ENCODE measurements at regions not wholly inside any gene's neighbourhood (a gene's known extent, or its start where the extent isn't known, plus 50 kb on each side); places are given as distances from the start of the nearest gene placed in this dataset.

DNA sequence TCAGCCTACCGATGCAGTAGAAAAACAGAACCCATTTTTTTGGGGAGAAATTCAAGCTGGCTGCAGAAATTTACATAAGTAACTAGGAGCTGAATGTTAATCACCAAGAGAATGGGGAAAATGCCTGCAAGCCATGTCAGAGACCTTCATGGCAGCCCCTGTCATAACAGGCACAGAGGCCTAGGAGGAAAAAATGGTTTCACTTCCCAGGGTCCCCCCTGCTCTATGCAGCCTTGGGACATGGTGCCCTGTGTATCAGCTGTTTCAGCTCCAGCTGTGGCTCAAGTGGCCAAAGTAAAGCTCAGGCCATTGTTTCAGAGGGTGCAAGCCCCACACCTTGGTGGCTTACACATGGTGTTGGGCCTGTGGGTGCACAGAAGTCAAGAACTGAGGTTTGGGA, 842.5 kb downstream of the FLRT2 start:
- in situ Hi-C loops (cut with HindIII; ENCODE audit: low pct_unique_long_range_greater_than_20kb, low sequenced_read_pairs), result no loop called here
- POLR2A ChIA-PET, result no interaction called here
- no peak for ATAC-seq

DNA sequence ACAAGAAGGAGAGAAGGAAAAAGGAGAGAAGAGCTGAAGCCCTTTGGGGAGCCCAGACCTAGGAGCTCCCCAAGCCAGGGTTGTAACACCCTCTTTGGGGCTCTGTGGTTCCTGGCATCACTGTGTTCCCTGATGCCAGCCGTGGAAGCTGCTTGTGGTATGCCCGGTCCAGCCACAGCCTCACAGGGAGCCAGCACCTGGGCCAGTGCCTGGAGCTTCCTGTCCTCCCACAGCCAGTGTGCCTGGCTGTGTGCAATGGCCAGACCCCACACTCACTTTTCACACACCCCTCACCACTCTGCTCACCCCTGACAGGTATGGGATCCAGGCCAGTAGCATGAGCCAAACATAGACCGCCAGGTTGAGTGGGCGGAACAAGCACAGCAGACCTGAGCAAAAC, 834.7 kb downstream of the FLRT2 start:
- no peaks in the 10 kb centered on the region for H3K36me3 ChIP-seq (ENCODE audit: control insufficient read depth, insufficient read depth, low read length)
- no peaks in the 10 kb centered on the region for H3K9me3 ChIP-seq (ENCODE audit: control insufficient read depth, insufficient read depth, low read depth, low read length)
- no TSS peak for BruUV-seq (replicated peaks)
- intact Hi-C loops (cut with micrococcal nuclease; ENCODE audit: unreplicated experiment), result no loop called here
- TF ChIP-seq POLR2AphosphoS5 (IDR thresholded peaks at IDR 0.05; ENCODE audit: low read depth, low read length) (no peak), TCF7L2 (IDR thresholded peaks at IDR 0.05; ENCODE audit: low read depth, low read length) (no peak), SIN3A (IDR thresholded peaks at IDR 0.05; ENCODE audit: borderline replicate concordance, insufficient read depth, low read depth, low read length) (no peak)
- TF ChIP-seq, protein P1, sequence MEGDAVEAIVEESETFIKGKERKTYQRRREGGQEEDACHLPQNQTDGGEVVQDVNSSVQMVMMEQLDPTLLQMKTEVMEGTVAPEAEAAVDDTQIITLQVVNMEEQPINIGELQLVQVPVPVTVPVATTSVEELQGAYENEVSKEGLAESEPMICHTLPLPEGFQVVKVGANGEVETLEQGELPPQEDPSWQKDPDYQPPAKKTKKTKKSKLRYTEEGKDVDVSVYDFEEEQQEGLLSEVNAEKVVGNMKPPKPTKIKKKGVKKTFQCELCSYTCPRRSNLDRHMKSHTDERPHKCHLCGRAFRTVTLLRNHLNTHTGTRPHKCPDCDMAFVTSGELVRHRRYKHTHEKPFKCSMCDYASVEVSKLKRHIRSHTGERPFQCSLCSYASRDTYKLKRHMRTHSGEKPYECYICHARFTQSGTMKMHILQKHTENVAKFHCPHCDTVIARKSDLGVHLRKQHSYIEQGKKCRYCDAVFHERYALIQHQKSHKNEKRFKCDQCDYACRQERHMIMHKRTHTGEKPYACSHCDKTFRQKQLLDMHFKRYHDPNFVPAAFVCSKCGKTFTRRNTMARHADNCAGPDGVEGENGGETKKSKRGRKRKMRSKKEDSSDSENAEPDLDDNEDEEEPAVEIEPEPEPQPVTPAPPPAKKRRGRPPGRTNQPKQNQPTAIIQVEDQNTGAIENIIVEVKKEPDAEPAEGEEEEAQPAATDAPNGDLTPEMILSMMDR (IDR thresholded peaks at IDR 0.05), result no peak
- TF ChIP-seq, protein P2, sequence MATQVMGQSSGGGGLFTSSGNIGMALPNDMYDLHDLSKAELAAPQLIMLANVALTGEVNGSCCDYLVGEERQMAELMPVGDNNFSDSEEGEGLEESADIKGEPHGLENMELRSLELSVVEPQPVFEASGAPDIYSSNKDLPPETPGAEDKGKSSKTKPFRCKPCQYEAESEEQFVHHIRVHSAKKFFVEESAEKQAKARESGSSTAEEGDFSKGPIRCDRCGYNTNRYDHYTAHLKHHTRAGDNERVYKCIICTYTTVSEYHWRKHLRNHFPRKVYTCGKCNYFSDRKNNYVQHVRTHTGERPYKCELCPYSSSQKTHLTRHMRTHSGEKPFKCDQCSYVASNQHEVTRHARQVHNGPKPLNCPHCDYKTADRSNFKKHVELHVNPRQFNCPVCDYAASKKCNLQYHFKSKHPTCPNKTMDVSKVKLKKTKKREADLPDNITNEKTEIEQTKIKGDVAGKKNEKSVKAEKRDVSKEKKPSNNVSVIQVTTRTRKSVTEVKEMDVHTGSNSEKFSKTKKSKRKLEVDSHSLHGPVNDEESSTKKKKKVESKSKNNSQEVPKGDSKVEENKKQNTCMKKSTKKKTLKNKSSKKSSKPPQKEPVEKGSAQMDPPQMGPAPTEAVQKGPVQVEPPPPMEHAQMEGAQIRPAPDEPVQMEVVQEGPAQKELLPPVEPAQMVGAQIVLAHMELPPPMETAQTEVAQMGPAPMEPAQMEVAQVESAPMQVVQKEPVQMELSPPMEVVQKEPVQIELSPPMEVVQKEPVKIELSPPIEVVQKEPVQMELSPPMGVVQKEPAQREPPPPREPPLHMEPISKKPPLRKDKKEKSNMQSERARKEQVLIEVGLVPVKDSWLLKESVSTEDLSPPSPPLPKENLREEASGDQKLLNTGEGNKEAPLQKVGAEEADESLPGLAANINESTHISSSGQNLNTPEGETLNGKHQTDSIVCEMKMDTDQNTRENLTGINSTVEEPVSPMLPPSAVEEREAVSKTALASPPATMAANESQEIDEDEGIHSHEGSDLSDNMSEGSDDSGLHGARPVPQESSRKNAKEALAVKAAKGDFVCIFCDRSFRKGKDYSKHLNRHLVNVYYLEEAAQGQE (IDR thresholded peaks at IDR 0.05; ENCODE audit: insufficient read depth in 1 of 2, low read depth in 2 of 2, low read length in 1 of 2), result no peak
- ChIA-PET POLR2A (no interaction called here), CTCF (no interaction called here)
- DNase-seq (ENCODE audit: low read depth, low spot score) (no peak), ATAC-seq (no peak)
- in situ Hi-C loops (cut with HindIII; ENCODE audit: low pct_unique_long_range_greater_than_20kb, low sequenced_read_pairs), result no loop called here
- no peak overlapping the region for H3K27ac ChIP-seq (ENCODE audit: low read length)
- H3K27me3 ChIP-seq (ENCODE audit: control insufficient read depth, insufficient read depth, low read length), result no peaks in the 10 kb centered on the region
- no peak overlapping the region for H3K4me3 ChIP-seq (ENCODE audit: low read depth in 2 of 2, low read length in 2 of 2)
- H3K4me1 ChIP-seq (ENCODE audit: control insufficient read depth, insufficient read depth, low read length), result no peaks in the 10 kb centered on the region

More for the DNA sequence above, 842.5 kb downstream of the FLRT2 start:
- Histone ChIP-seq H3K27ac (ENCODE audit: low read length) (no peak overlapping the region), H3K4me1 (ENCODE audit: control insufficient read depth, insufficient read depth, low read length) (no peaks in the 10 kb centered on the region), H3K9me3 (ENCODE audit: control insufficient read depth, insufficient read depth, low read depth, low read length) (no peaks in the 10 kb centered on the region), H3K27me3 (ENCODE audit: control insufficient read depth, insufficient read depth, low read length) (no peaks in the 10 kb centered on the region), H3K36me3 (ENCODE audit: control insufficient read depth, insufficient read depth, low read length) (no peaks in the 10 kb centered on the region), H3K4me3 (ENCODE audit: low read depth in 2 of 2, low read length in 2 of 2) (no peak overlapping the region)
- DNase-seq (ENCODE audit: low read depth, low spot score), result no peak
- CTCF ChIA-PET, result no interaction called here
- no TSS peak for BruUV-seq (replicated peaks)
- TF ChIP-seq TCF7L2 (IDR thresholded peaks at IDR 0.05; ENCODE audit: low read depth, low read length), result no peak
- TF ChIP-seq, protein P2 (IDR thresholded peaks at IDR 0.05; ENCODE audit: insufficient read depth in 1 of 2, low read depth in 2 of 2, low read length in 1 of 2), result no peak
- TF ChIP-seq POLR2AphosphoS5 (IDR thresholded peaks at IDR 0.05; ENCODE audit: low read depth, low read length), result no peak
- TF ChIP-seq, protein P1 (IDR thresholded peaks at IDR 0.05), result no peak
- no peak for TF ChIP-seq SIN3A (IDR thresholded peaks at IDR 0.05; ENCODE audit: borderline replicate concordance, insufficient read depth, low read depth, low read length)
- intact Hi-C loops (cut with micrococcal nuclease; ENCODE audit: unreplicated experiment), result no loop called here

Measured in Panc1 (cell line).